ENCODE measurements at regions not wholly inside any gene's neighbourhood (a gene's known extent, or its start where the extent isn't known, plus 50 kb on each side); places are given as distances from the start of the nearest gene placed in this dataset.

GRCh38 chr1:14403961-14404645, 194.4 kb upstream of the KAZN start (continued):
- no peak for TF ChIP-seq ELF4 (CRISPR knock-in tag; IDR thresholded peaks at IDR 0.05; ENCODE audit: low read depth)
- TF ChIP-seq AR (CRISPR knock-in tag; IDR thresholded peaks at IDR 0.05): no peak
- no peak for TF ChIP-seq ZNF396 (CRISPR knock-in tag; IDR thresholded peaks at IDR 0.05; ENCODE audit: borderline replicate concordance)
- TF ChIP-seq ZNF281 (CRISPR knock-in tag; IDR thresholded peaks at IDR 0.05): no peak
- no peak for TF ChIP-seq SMAD3 (CRISPR knock-in tag; IDR thresholded peaks at IDR 0.05; ENCODE audit: borderline replicate concordance)
- no peak for TF ChIP-seq ZNF317 (CRISPR knock-in tag; IDR thresholded peaks at IDR 0.05; ENCODE audit: borderline replicate concordance, low read depth)

- Mint-ChIP-seq H3K27ac (peak overlapping the region; percentile 4; the same call in 1 of the 2 replicates), H3K27me3 (ENCODE audit: low read depth) (peaks cover under 1% of the 10 kb centered on the region), H3K4me3 (no peak overlapping the region), H3K4me1 (peaks cover 29% of the 10 kb centered on the region), H3K9me3 (peaks cover 5% of the 10 kb centered on the region), H3K36me3 (no peaks in the 10 kb centered on the region)
- POLR2A ChIA-PET: no interaction called here
- peak; percentile 82 for ATAC-seq
- no peak for DNase-seq (ENCODE audit: low spot score)
- CTCF ChIA-PET: interaction anchor here (1.5 kb wide), 1 partner anchor 11 kb away, joined by 9 read pairs; no protein-coding TSS in a partner anchor
- TF ChIP-seq ERG (CRISPR knock-in tag; IDR thresholded peaks at IDR 0.05) (no peak), ZNF263 (CRISPR knock-in tag; IDR thresholded peaks at IDR 0.05; ENCODE audit: low read depth) (no peak), ATF6 (CRISPR knock-in tag; IDR thresholded peaks at IDR 0.05) (no peak), ZNF281 (CRISPR knock-in tag; IDR thresholded peaks at IDR 0.05) (no peak), CTCF (IDR thresholded peaks at IDR 0.05) (no peak), NR3C1 (CRISPR knock-in tag; conservative IDR thresholded peaks at IDR 0.05; ENCODE audit: low read depth) (no peak), ATF1 (CRISPR knock-in tag; IDR thresholded peaks at IDR 0.05) (no peak), SOX15 (CRISPR knock-in tag; IDR thresholded peaks at IDR 0.05) (no peak), CDX4 (CRISPR knock-in tag; IDR thresholded peaks at IDR 0.05; ENCODE audit: borderline replicate concordance) (no peak), ZNF219 (CRISPR knock-in tag; IDR thresholded peaks at IDR 0.05; ENCODE audit: borderline replicate concordance) (no peak), ESRRA (CRISPR knock-in tag; IDR thresholded peaks at IDR 0.05; ENCODE audit: borderline replicate concordance) (no peak)
Measured at GRCh38 chr1:14404862-14405301, 193.6 kb upstream of the KAZN start.
